SH-SY5Y (cell line): ENCODE measurements at regions not wholly inside any gene's neighbourhood (a gene's known extent, or its start where the extent isn't known, plus 50 kb on each side); places are given as distances from the start of the nearest gene placed in this dataset.

Experiments
- GATA2 ChIP-seq: IDR thresholded peaks from 2 replicates; pipeline ENCODE4 v1.6.1; 2011; ENCODE audit warnings: mild to moderate bottlenecking, low read depth, low read length
- GATA3 ChIP-seq: IDR thresholded peaks from 2 replicates; pipeline ENCODE4 v1.6.1; 2011; ENCODE audit warnings: low read depth, mild to moderate bottlenecking, low read length, moderate library complexity

DNA sequence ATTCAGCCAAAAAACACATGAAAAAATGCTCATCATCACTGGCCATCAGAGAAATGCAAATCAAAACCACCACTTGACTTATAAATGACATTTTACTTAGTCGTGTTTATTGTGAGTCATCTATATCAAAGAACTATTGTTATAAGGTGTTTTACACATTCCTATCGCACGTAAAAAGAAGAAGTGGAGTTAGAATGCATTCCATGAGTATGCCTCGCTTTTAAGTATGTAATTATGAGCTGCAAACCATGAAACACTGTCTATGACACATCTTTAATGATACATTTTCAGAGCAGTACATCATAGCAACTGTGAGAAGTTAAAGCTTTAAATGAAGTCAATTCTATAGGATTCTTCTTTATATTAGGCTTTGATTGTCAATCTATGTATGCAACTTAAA is 614.3 kb upstream of the ADAMTS5 start:
- TF ChIP-seq GATA3 = no peak
- TF ChIP-seq GATA2 = no peak
